Vagina (tissue), 2 donors: ENCODE measurements at regions not wholly inside any gene's neighbourhood (a gene's known extent, or its start where the extent isn't known, plus 50 kb on each side); places are given as distances from the start of the nearest gene placed in this dataset.

Source experiments
- DNase-seq, 2 donors: peaks; one replicate each; pipeline ENCODE4 v3.0.0-alpha.2; 2017; ENCODE audit errors: extremely low spot score in 2 of 2
- H3K27ac ChIP-seq: fragments of 200-600 bp; sonication (generic); one replicate; pipeline ENCODE4 v1.5.1; 2019
- H3K27me3 ChIP-seq: fragments of 200-600 bp; sonication (generic); one replicate; pipeline ENCODE4 v1.5.1; 2019
- H3K36me3 ChIP-seq, 2 donors: fragments of 200-600 bp; sonication (generic); one replicate each; pipeline ENCODE4 v1.5.1; 2017 to 2019
- H3K4me1 ChIP-seq: fragments of 200-600 bp; sonication (generic); one replicate; pipeline ENCODE4 v1.5.1; 2019
- H3K4me3 ChIP-seq, 2 donors: fragments of 200-600 bp; sonication (generic); 1 replicate in 1 of 2; 2 replicates in 1 of 2; pipeline ENCODE4 v1.5.1; 2016 to 2019
- H3K9me3 ChIP-seq: fragments of 200-600 bp; sonication (generic); one replicate; pipeline ENCODE4 v1.5.1; 2019
- POLR2A ChIP-seq, 2 donors: fragments of 450-650 bp; IDR thresholded peaks; one replicate each; pipeline ENCODE4 v1.6.1; 2017; ENCODE audit warnings: antibody characterized with exemption in 2 of 2, mild to moderate bottlenecking in 2 of 2, moderate library complexity in 2 of 2
- POLR2AphosphoS5 ChIP-seq, 2 donors: sonication (generic); formaldehyde crosslinking; IDR thresholded peaks; one replicate each; pipeline ENCODE4 v1.9.0; 2017; ENCODE audit warnings: antibody characterized with exemption in 2 of 2, mild to moderate bottlenecking in 2 of 2, low read depth in 1 of 2; ENCODE audit not compliant: insufficient read depth in 1 of 2
- intact Hi-C: fragments of 100-400 bp; cut with DNase I; formaldehyde crosslinking; loops from one replicate; pipeline ENCODE4 v1.15.1; 2023
- TF ChIP-seq, protein P1 (sequence below), 3 experiments: fragments of 450-650 bp in 2 of 3; fragments of 200-600 bp in 1 of 3; sonication (generic) in 1 of 3; IDR thresholded peaks; one replicate each; pipeline ENCODE4 v1.5.1; 2017 to 2019; ENCODE audit warnings: antibody characterized with exemption in 3 of 3, mild to moderate bottlenecking in 2 of 3, moderate library complexity in 2 of 3

- DNase-seq: no peak
- Histone ChIP-seq H3K27me3 (no peaks in the 10 kb centered on the region), H3K9me3 (no peaks in the 10 kb centered on the region), H3K36me3 (no peaks in the 10 kb centered on the region), H3K4me1 (peaks cover 27% of the 10 kb centered on the region), H3K4me3 (no peak overlapping the region), H3K27ac (peak overlapping the region; percentile 17)
- intact Hi-C loops: no loop called here
- TF ChIP-seq POLR2A (IDR thresholded peaks at IDR 0.05): no peak
- TF ChIP-seq, protein P1, sequence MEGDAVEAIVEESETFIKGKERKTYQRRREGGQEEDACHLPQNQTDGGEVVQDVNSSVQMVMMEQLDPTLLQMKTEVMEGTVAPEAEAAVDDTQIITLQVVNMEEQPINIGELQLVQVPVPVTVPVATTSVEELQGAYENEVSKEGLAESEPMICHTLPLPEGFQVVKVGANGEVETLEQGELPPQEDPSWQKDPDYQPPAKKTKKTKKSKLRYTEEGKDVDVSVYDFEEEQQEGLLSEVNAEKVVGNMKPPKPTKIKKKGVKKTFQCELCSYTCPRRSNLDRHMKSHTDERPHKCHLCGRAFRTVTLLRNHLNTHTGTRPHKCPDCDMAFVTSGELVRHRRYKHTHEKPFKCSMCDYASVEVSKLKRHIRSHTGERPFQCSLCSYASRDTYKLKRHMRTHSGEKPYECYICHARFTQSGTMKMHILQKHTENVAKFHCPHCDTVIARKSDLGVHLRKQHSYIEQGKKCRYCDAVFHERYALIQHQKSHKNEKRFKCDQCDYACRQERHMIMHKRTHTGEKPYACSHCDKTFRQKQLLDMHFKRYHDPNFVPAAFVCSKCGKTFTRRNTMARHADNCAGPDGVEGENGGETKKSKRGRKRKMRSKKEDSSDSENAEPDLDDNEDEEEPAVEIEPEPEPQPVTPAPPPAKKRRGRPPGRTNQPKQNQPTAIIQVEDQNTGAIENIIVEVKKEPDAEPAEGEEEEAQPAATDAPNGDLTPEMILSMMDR (IDR thresholded peaks at IDR 0.05): no peak
- TF ChIP-seq POLR2AphosphoS5 (IDR thresholded peaks at IDR 0.05; ENCODE audit: insufficient read depth in 1 of 2, low read depth in 1 of 2): no peak
Observed at GRCh38 chr9:86801246-86801645, 146.1 kb downstream of the GAS1 start.

GRCh38 chr9:86800681-86801080 lies 146.6 kb downstream of the GAS1 start:
- Histone ChIP-seq H3K36me3 (no peaks in the 10 kb centered on the region), H3K27me3 (no peaks in the 10 kb centered on the region), H3K4me3 (no peak overlapping the region), H3K4me1 (peaks cover 27% of the 10 kb centered on the region), H3K9me3 (no peaks in the 10 kb centered on the region), H3K27ac (peak overlapping the region; percentile 17)
- TF ChIP-seq POLR2AphosphoS5 (IDR thresholded peaks at IDR 0.05; ENCODE audit: insufficient read depth in 1 of 2, low read depth in 1 of 2) (no peak), POLR2A (IDR thresholded peaks at IDR 0.05) (no peak)
- TF ChIP-seq, protein P1 (IDR thresholded peaks at IDR 0.05): no peak
- no peak for DNase-seq
- intact Hi-C loops: no loop called here

DNA sequence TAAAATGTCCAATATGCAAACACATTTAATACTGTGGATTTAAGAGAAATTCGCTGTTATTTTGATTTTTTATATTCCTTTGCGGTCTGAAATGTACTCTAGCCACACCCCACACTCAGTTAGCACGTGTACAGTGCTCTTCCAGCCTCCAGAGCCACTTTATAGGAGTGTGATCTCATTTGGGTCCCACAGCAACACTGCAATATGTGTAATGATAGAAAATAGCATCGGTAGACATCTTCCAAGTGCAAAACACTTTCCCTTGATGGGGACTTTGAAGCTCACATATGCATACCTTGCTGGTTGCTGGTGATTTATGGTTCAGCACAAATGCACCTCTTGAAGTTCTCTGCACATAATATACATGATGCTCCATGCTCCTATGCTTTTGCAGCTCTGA lies 148.3 kb downstream of the GAS1 start:
- no peak for DNase-seq
- H3K27ac ChIP-seq: no peak overlapping the region
- H3K36me3 ChIP-seq: no peaks in the 10 kb centered on the region
- peaks cover 27% of the 10 kb centered on the region for H3K4me1 ChIP-seq
- intact Hi-C loops: no loop called here
- H3K4me3 ChIP-seq: no peak overlapping the region
- no peaks in the 10 kb centered on the region for H3K9me3 ChIP-seq
- H3K27me3 ChIP-seq: no peaks in the 10 kb centered on the region
- no peak for TF ChIP-seq POLR2A (IDR thresholded peaks at IDR 0.05)
- TF ChIP-seq, protein P1 (IDR thresholded peaks at IDR 0.05): no peak
- TF ChIP-seq POLR2AphosphoS5 (IDR thresholded peaks at IDR 0.05; ENCODE audit: insufficient read depth in 1 of 2, low read depth in 1 of 2): no peak

DNA sequence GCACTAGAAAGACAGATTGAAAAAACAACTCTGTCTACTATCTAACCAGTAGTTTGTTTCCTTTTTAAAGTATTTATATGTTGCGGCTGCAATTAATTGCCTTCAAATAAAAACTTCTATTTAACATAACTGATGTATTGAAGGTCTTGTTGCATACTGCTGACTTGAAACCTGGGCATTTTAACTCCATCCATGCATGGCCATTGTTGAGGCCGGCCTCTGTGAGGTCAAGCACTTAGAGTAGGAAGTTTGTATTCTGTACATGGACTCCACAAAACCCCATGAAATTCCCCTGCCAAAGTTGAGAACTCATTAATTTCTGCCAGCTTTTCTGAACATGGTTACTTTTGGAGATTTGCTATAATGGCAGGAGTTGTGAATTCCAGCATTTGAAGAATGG lies 150.6 kb downstream of the GAS1 start:
- no peak for DNase-seq
- H3K4me1 ChIP-seq: peaks cover 23% of the 10 kb centered on the region
- intact Hi-C loops: no loop called here
- no peaks in the 10 kb centered on the region for H3K36me3 ChIP-seq
- no peak overlapping the region for H3K4me3 ChIP-seq
- TF ChIP-seq, protein P1 (IDR thresholded peaks at IDR 0.05): no peak
- TF ChIP-seq POLR2A (IDR thresholded peaks at IDR 0.05) (no peak), POLR2AphosphoS5 (IDR thresholded peaks at IDR 0.05; ENCODE audit: insufficient read depth in 1 of 2, low read depth in 1 of 2) (no peak)
- H3K27ac ChIP-seq: peak overlapping the region; percentile 10
- no peaks in the 10 kb centered on the region for H3K27me3 ChIP-seq
- no peaks in the 10 kb centered on the region for H3K9me3 ChIP-seq

DNA sequence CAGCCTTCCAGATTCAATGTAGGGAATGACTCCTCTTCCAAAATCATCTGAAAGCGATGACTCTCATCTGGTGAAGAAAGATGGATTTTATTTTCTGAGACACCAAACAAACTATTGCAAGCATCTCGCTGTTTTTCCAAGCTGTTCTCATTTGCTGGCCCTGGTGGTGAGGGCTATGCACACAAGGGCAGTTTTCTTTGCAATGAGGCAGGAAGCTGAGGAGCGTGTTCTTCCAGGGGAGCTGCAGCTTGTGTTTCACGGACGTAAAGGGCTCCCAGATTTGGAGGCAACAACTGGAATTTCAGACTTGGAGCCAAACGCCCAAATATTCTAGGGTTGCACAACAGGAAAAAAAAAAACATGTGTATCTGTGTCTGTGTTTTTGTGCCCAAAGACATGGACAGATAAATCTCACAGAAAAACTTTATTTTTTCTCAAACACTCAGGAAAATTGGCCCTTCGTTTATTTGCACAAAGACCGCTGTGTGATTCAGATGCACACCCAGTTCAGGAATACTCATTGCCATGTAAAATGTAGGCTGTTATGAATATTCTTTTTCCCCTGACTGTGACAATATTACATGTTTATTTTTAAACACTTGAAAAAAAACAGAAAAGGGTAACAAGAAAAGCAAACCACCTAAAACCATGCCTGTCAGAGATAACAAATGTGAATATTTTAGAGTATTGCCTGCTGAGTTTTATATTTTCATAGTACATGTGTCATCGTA lies 151.3 kb downstream of the GAS1 start:
- intact Hi-C loops: no loop called here
- Histone ChIP-seq H3K36me3 (no peaks in the 10 kb centered on the region), H3K27me3 (no peaks in the 10 kb centered on the region), H3K4me1 (peaks cover 16% of the 10 kb centered on the region), H3K27ac (no peak overlapping the region), H3K9me3 (no peaks in the 10 kb centered on the region), H3K4me3 (no peak overlapping the region)
- TF ChIP-seq POLR2A (IDR thresholded peaks at IDR 0.05) (no peak), POLR2AphosphoS5 (IDR thresholded peaks at IDR 0.05; ENCODE audit: insufficient read depth in 1 of 2, low read depth in 1 of 2) (peak in 1 of 2 donors; percentile 13)
- TF ChIP-seq, protein P1 (IDR thresholded peaks at IDR 0.05): peak in 1 of 3 experiments; percentile 18
- peak in 1 of 2 donors; percentile 95 for DNase-seq
